Mononuclear cell (primary cell): ENCODE measurements at regions not wholly inside any gene's neighbourhood (a gene's known extent, or its start where the extent isn't known, plus 50 kb on each side); places are given as distances from the start of the nearest gene placed in this dataset.
"Not testable (repeated sequence)": the region's sequence is repeated elsewhere in the genome, so short reads cannot be mapped to it uniquely, and the experiment has no call there.

ENCODE experiments used
- H3K27me3 ChIP-seq: 2 replicates; pipeline ENCODE4 v1.6.0; 2011; ENCODE audit warnings: low read length, control low read depth; ENCODE audit not compliant: insufficient read depth
- H3K4me1 ChIP-seq: 2 replicates; pipeline ENCODE4 v1.5.1; 2011; ENCODE audit warnings: mild to moderate bottlenecking, low read length, control low read depth; ENCODE audit not compliant: insufficient read depth
- H3K4me3 ChIP-seq: 2 replicates; pipeline ENCODE4 v1.5.1; 2011; ENCODE audit warnings: mild to moderate bottlenecking, low read length, moderate library complexity
- H3K9me3 ChIP-seq: 2 replicates; pipeline ENCODE4 v1.5.1; 2011; ENCODE audit warnings: low read depth, mild to moderate bottlenecking, control low read depth, low read length

- Histone ChIP-seq H3K9me3 (peaks cover 20% of the 10 kb centered on the region), H3K27me3 (no peaks in the 10 kb centered on the region), H3K4me3 (no peak overlapping the region), H3K4me1 (peaks cover 5% of the 10 kb centered on the region)
Observed at GRCh38 chr14:71430321-71430677, 501.9 kb upstream of the RGS6 start.

- no peak overlapping the region for H3K4me3 ChIP-seq
- H3K4me1 ChIP-seq, result peaks cover 5% of the 10 kb centered on the region
- H3K27me3 ChIP-seq, result no peaks in the 10 kb centered on the region
- H3K9me3 ChIP-seq, result peaks cover 15% of the 10 kb centered on the region
Observed at GRCh38 chr14:71430678-71431376, 501.4 kb upstream of the RGS6 start.

GRCh38 chr14:71432334-71433110 lies 499.7 kb upstream of the RGS6 start:
- Histone ChIP-seq H3K9me3 (no peaks in the 10 kb centered on the region), H3K4me1 (peaks cover 5% of the 10 kb centered on the region), H3K4me3 (no peak overlapping the region), H3K27me3 (no peaks in the 10 kb centered on the region)

- Histone ChIP-seq H3K9me3 (no peaks in the 10 kb centered on the region), H3K27me3 (no peaks in the 10 kb centered on the region), H3K4me3 (no peak overlapping the region), H3K4me1 (peaks cover 5% of the 10 kb centered on the region)
Observed at GRCh38 chr14:71433303-71433702, 498.9 kb upstream of the RGS6 start.

GRCh38 chr14:71435641-71436040 lies 496.6 kb upstream of the RGS6 start:
- H3K4me3 ChIP-seq, H3K4me1 ChIP-seq, H3K9me3 ChIP-seq, H3K27me3 ChIP-seq: not testable (repeated sequence)

- peaks cover 3% of the 10 kb centered on the region for H3K4me1 ChIP-seq
- H3K4me3 ChIP-seq, result no peak overlapping the region
- H3K9me3 ChIP-seq, result no peaks in the 10 kb centered on the region
- H3K27me3 ChIP-seq, result no peaks in the 10 kb centered on the region
Observed at GRCh38 chr14:71437870-71438269, 494.4 kb upstream of the RGS6 start.

- no peaks in the 10 kb centered on the region for H3K27me3 ChIP-seq
- peaks cover 3% of the 10 kb centered on the region for H3K4me1 ChIP-seq
- H3K4me3 ChIP-seq, result no peak overlapping the region
- no peaks in the 10 kb centered on the region for H3K9me3 ChIP-seq
Observed at GRCh38 chr14:71438684-71439083, 493.5 kb upstream of the RGS6 start.

DNA sequence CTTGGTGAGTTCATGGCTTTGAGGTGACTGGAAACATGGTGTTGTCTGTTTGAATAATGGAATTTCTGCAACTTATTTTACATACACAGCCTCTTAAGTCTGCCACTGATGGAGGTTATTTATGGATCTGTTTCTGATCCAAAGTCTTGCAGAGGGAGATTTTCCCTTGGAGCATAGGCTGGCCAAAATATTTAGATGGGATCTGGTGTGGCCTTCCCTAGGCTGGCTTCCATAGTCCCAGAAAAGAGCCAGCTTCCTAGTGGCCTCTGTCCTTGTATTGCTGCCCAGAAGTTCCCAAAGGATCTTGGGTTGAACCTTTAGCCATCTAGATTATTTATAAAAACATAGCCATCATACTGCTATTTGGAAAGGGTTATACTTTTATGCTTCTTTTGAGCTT lies 491.1 kb upstream of the RGS6 start:
- Histone ChIP-seq H3K4me3 (no peak overlapping the region), H3K9me3 (no peaks in the 10 kb centered on the region), H3K4me1 (peaks cover 3% of the 10 kb centered on the region), H3K27me3 (no peaks in the 10 kb centered on the region)

- Histone ChIP-seq H3K27me3 (no peaks in the 10 kb centered on the region), H3K4me3 (no peak overlapping the region), H3K9me3 (no peaks in the 10 kb centered on the region), H3K4me1 (no peaks in the 10 kb centered on the region)
Observed at GRCh38 chr14:71444030-71444822, 488.0 kb upstream of the RGS6 start.

- Histone ChIP-seq H3K9me3 (no peaks in the 10 kb centered on the region), H3K27me3 (no peaks in the 10 kb centered on the region), H3K4me3 (no peak overlapping the region), H3K4me1 (peaks cover 3% of the 10 kb centered on the region)
Observed at GRCh38 chr14:71448431-71449315, 483.6 kb upstream of the RGS6 start.

DNA sequence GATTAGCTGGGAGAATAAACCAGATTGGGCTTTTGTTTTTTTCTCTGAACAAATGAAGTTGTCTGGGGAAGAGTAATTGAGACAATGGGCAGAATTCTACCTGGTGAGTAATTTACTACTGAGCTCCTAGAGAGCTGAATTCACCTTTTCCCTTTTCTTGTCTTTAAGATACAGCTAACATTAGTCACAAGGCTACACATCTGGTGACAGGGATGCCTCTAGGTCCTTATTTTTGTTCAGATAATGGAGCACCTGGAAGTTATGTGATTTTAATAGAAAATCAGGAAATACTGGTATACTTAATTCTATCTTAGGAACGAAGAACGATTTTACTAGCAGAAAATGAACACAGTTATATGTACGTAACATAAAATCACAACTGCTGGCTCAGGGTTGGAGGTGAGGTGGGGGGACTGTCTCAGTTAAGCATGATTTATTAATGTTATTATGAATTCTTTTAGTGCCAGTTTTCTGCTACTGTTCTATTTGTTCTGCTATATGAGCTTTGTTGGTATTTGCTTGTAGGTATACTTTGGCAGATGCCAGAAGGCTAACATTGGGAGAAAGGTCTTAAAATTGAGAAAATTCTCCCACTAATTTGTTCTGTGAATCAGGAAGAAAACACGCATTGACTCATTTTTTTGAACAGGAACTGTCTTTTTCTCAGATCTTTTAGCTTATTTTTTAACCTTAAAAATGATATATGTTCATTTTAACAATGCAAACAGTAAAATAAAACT lies 482.7 kb upstream of the RGS6 start:
- Histone ChIP-seq H3K4me3 (no peak overlapping the region), H3K4me1 (peaks cover 3% of the 10 kb centered on the region), H3K9me3 (no peaks in the 10 kb centered on the region), H3K27me3 (no peaks in the 10 kb centered on the region)

DNA sequence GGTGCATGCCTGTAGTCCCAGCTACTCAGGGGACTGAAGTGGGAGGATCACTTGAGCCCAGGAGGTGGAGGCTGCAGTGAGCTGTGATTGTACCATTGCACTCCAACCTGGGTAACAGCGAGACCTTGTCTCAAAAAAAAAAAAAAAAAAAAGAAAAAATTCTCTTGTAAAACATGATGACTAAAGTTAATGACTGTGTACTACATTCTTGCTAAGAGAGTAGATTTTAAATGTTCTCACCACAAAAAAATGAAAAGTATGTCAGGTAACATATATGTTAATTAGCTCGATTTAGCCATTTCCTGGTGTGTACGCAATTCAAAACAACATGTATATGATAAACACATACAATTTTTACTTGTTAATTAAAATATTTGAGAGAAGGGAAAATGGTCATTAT lies 480.7 kb upstream of the RGS6 start:
- Histone ChIP-seq H3K9me3 (no peaks in the 10 kb centered on the region), H3K27me3 (no peaks in the 10 kb centered on the region), H3K4me3 (no peak overlapping the region), H3K4me1 (peaks cover 3% of the 10 kb centered on the region)

DNA sequence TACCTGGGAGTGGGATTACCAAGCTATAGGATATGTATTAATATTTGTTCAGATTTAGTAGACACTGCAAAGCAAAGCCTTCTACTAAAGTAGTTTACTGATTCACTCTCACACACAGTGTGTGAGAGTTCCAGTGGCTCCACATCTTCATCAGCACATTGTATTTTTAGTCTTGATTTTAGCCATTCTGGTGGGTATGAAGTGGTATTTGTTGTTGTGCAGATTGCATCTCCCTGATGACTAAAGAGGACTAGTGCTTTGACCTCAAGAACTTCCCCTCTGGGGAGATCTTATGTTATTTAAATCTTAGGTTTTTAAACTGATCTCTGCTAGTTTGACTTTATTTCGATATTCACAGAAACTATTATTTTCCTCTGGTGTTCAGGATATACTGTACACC lies 479.7 kb upstream of the RGS6 start:
- no peaks in the 10 kb centered on the region for H3K27me3 ChIP-seq
- H3K9me3 ChIP-seq, result no peaks in the 10 kb centered on the region
- no peak overlapping the region for H3K4me3 ChIP-seq
- peaks cover 3% of the 10 kb centered on the region for H3K4me1 ChIP-seq

DNA sequence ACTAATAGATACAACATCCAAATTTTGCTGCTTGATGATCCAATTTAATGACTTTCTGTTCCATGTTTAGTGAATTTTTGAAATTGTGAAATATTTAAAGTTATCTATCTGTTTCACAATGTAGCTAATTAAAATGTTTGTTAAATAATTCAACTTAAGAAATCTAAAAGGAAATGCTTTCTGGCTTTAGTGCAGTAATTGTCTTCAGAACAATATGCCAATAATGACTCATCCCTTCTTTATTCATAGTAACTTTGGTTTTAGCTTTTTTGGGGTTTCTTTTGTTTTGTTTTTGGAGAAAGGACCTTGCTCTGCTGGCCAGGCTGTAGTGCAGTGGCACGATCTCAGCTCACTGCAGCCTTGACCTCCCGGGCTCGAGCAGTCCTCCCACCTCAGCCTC lies 479.2 kb upstream of the RGS6 start:
- Histone ChIP-seq H3K4me3 (no peak overlapping the region), H3K4me1 (peaks cover 3% of the 10 kb centered on the region), H3K9me3 (no peaks in the 10 kb centered on the region), H3K27me3 (no peaks in the 10 kb centered on the region)
